ENCODE measurements at regions not wholly inside any gene's neighbourhood (a gene's known extent, or its start where the extent isn't known, plus 50 kb on each side); places are given as distances from the start of the nearest gene placed in this dataset.
"Not testable (repeated sequence)": the region's sequence is repeated elsewhere in the genome, so short reads cannot be mapped to it uniquely, and the experiment has no call there.

GRCh38 chr2:212913640-212914306 lies 237.6 kb downstream of the IKZF2 start:
- DNase-seq (ENCODE audit: low read depth in 2 of 2) = no peak

- no peak for DNase-seq (ENCODE audit: low read depth in 2 of 2)
Observed at GRCh38 chr2:212912445-212913103, 238.8 kb downstream of the IKZF2 start.

- no peak for DNase-seq (ENCODE audit: low read depth in 2 of 2)
Observed at GRCh38 chr2:212911011-212911410, 240.4 kb downstream of the IKZF2 start.

GRCh38 chr2:212908682-212909435 lies 242.6 kb downstream of the IKZF2 start:
- no peak for DNase-seq (ENCODE audit: low read depth in 2 of 2)

GRCh38 chr2:212908031-212908430 lies 243.4 kb downstream of the IKZF2 start:
- no peak for DNase-seq (ENCODE audit: low read depth in 2 of 2)

- no peak for DNase-seq (ENCODE audit: low read depth in 2 of 2)
Observed at GRCh38 chr2:212906620-212907019, 244.8 kb downstream of the IKZF2 start.

GRCh38 chr2:212905640-212906201 lies 245.7 kb downstream of the IKZF2 start:
- no peak for DNase-seq (ENCODE audit: low read depth in 2 of 2)

GRCh38 chr2:212904646-212905045 lies 246.8 kb downstream of the IKZF2 start:
- DNase-seq (ENCODE audit: low read depth in 2 of 2) = no peak

DNA sequence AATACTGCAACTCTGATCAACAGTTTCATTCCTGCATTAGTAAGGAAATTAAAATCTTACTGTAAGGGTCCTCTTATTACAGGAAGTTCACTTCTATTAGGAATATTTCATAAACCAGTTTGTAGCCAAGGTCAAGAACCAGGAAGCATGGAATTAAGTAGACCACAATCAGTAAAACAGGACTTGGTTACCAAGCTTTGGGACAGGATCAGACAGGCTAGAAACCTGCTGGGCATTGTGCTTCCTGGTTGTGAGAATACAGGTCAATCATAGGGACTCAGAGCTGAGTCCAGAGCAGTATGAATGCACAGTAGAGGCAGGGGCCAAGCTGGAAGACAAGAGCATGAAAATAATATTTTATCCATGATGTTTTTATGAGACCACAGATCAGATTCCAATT lies 248.0 kb downstream of the IKZF2 start:
- DNase-seq (ENCODE audit: low read depth in 2 of 2) = no peak

- DNase-seq (ENCODE audit: low read depth in 2 of 2) = no peak
Observed at GRCh38 chr2:212902421-212902820, 249.0 kb downstream of the IKZF2 start.

- DNase-seq (ENCODE audit: low read depth in 2 of 2) = no peak
Observed at GRCh38 chr2:212901604-212902275, 249.7 kb downstream of the IKZF2 start.

- DNase-seq (ENCODE audit: low read depth in 2 of 2) = no peak
Observed at GRCh38 chr2:212900715-212901114, 250.7 kb downstream of the IKZF2 start.

- DNase-seq (ENCODE audit: low read depth in 2 of 2) = no peak
Observed at GRCh38 chr2:212898011-212898410, 253.4 kb downstream of the IKZF2 start.

DNA sequence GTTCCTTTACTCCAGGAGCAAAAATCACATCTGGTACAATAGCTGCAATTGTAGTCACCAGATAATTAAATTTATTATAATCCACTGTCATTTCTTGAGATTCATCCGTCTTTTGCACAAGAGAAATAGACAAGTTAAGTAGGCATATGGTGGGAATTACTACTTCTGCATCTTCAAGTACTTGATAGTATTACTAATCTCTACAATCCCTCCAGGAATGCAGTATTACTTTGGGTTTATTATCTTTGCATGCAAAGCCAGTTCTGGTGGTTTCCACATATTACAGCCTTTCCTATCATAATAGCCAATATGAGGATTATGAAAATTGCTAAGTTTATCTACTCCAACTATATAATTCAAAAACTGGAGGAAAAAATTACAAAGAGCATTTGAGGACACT lies 254.1 kb downstream of the IKZF2 start:
- no peak for DNase-seq (ENCODE audit: low read depth in 2 of 2)

- DNase-seq (ENCODE audit: low read depth in 2 of 2) = no peak
Observed at GRCh38 chr2:212894026-212894425, 257.4 kb downstream of the IKZF2 start.

DNA sequence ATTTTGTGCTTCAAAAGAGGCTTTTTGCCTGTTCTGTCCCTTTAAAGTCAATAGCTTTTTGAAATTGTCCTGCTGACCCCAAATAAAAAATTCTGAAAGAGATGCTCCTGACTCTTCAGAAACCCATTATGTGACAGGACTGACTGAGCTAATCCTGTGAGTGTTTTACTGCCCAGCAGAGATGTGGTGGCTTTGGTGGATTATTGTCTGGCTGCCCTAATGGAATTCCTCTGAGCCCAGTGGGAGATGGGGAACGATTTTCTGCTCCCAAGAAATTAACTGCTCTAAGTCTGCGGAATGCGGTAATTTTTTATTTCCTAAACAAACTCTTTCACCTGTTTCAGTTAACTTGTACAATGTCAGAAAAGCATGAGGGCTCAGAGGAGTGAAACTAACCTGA lies 258.2 kb downstream of the IKZF2 start:
- no peak for DNase-seq (ENCODE audit: low read depth in 2 of 2)

DNA sequence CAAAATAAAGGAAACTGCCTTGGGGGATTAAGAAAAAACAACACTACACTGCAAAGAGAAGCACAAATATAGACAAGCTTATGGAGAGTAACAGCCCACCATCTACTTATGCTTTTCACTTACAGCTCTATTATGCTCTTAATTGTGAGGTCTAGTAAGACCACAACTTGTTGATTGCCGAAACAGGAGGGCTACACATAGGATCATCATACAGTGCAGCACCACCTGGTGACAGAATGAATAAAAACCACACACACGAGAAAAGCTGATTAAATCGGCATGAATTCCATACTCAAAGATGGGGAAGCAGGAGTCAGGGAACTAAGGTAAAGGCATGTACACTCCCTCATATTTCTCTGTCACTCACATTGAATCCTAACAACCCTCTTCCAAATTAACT lies 259.2 kb downstream of the IKZF2 start:
- DNase-seq (ENCODE audit: low read depth in 2 of 2) = no peak

GRCh38 chr2:212891580-212891979 lies 259.8 kb downstream of the IKZF2 start:
- no peak for DNase-seq (ENCODE audit: low read depth in 2 of 2)

DNA sequence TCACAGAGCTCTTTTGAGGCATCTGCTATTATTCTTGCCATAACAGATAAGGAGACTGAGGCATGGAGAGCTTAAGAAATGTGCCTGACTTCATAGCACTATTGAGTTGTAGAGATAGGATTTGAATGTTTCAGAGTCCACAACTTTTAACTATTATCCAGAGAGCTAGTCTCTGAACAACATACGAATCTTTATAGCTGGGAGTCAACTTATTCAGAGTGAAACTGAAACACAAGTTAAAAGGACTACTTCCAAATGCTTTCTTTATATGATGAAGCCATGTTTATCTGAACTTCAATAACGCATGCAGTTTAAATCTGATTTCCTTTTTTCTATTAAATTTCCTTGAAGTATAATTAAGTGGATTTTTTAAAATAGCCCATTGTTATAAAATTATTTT lies 268.8 kb downstream of the IKZF2 start:
- no peak for DNase-seq (ENCODE audit: low read depth in 2 of 2)

DNA sequence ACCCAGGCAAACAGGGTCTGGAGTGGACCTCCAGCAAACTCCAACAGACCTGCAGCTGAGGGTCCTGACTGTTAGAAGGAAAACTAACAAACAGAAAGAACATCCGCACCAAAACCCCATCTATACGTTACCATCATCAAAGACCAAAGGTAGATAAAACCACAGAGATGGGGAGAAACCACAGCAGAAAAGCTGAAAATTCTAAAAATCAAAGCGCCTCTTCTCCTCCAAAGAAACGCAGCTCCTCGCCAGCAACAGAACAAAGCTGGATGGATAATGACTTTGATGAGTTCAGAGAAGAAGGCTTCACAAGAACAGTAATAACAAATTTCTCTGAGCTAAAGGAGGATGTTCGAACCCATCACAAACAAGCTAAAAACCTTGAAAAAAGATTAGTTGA lies 274.9 kb downstream of the IKZF2 start:
- DNase-seq (ENCODE audit: low read depth in 2 of 2) = not testable (repeated sequence)

GRCh38 chr2:212875950-212876349 lies 275.5 kb downstream of the IKZF2 start:
- DNase-seq (ENCODE audit: low read depth in 2 of 2) = not testable (repeated sequence)

- no peak for DNase-seq (ENCODE audit: low read depth in 2 of 2)
Observed at GRCh38 chr2:212873256-212873655, 278.2 kb downstream of the IKZF2 start.

Measured in stimulated activated CD4-positive, alpha-beta T cell treated with anti-CD3 and anti-CD28 coated beads, Interleukin-1b, Interleukin-23, amount 100 ng/mL, for 1 hour (primary cell).